ENCODE measurements at regions not wholly inside any gene's neighbourhood (a gene's known extent, or its start where the extent isn't known, plus 50 kb on each side); places are given as distances from the start of the nearest gene placed in this dataset.

GRCh38 chr19:30653646-30654386 is 281.6 kb downstream of the ZNF536 start:
- TF ChIP-seq CTCF (IDR thresholded peaks at IDR 0.05) (no peak), BCL3 (IDR thresholded peaks at IDR 0.05) (no peak)
